ENCODE measurements at regions not wholly inside any gene's neighbourhood (a gene's known extent, or its start where the extent isn't known, plus 50 kb on each side); places are given as distances from the start of the nearest gene placed in this dataset.

DNA sequence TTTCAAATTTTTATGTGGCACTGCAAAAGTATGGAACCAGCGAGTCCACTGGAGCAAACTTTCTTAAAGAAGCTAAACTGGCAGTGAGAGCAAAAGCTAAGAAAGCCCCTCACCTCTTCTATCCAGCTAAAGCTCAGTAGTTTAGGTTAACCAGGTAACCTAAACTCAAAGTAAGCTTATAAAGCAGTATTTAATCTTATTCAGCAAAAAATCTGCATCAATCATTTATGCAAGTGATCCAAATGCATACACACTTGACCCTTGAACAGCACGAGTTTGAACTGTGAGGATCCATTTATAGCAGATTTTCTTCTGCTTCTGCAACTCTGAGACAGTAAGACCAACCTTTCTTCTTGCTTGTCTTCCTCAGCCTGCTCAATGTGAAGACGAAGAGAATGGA is 363.8 kb upstream of the CDH18 start:
- TF ChIP-seq JUNB (IDR thresholded peaks at IDR 0.05) (no peak), SREBF2 (IDR thresholded peaks at IDR 0.05; ENCODE audit: low read length) (no peak), SRF (IDR thresholded peaks at IDR 0.05; ENCODE audit: low read depth in 2 of 2, low read length in 2 of 2) (no peak), POLR2A (IDR thresholded peaks at IDR 0.05; ENCODE audit: low read depth, low read length) (no peak), POLR2AphosphoS5 (IDR thresholded peaks at IDR 0.05; ENCODE audit: low read length) (no peak), ASH2L (IDR thresholded peaks at IDR 0.05; ENCODE audit: borderline replicate concordance, low read depth) (no peak), RFX5 (IDR thresholded peaks at IDR 0.05; ENCODE audit: low read depth, low read length) (no peak), EGR1 (IDR thresholded peaks at IDR 0.05; ENCODE audit: borderline replicate concordance in 1 of 2, low read depth in 2 of 2, low read length in 2 of 2) (no peak), BHLHE40 (IDR thresholded peaks at IDR 0.05; ENCODE audit: borderline replicate concordance in 1 of 2, low read depth in 2 of 2, low read length in 1 of 2) (no peak)
- TF ChIP-seq, protein P1, sequence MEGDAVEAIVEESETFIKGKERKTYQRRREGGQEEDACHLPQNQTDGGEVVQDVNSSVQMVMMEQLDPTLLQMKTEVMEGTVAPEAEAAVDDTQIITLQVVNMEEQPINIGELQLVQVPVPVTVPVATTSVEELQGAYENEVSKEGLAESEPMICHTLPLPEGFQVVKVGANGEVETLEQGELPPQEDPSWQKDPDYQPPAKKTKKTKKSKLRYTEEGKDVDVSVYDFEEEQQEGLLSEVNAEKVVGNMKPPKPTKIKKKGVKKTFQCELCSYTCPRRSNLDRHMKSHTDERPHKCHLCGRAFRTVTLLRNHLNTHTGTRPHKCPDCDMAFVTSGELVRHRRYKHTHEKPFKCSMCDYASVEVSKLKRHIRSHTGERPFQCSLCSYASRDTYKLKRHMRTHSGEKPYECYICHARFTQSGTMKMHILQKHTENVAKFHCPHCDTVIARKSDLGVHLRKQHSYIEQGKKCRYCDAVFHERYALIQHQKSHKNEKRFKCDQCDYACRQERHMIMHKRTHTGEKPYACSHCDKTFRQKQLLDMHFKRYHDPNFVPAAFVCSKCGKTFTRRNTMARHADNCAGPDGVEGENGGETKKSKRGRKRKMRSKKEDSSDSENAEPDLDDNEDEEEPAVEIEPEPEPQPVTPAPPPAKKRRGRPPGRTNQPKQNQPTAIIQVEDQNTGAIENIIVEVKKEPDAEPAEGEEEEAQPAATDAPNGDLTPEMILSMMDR (IDR thresholded peaks at IDR 0.05 in 2 of 3, conservative IDR thresholded peaks at IDR 0.05 in 1 of 3; ENCODE audit: control insufficient read depth in 2 of 3, extremely low read depth in 1 of 3, insufficient read depth in 1 of 3, low read depth in 3 of 3, low read length in 3 of 3), result no peak
- TF ChIP-seq, protein P2, sequence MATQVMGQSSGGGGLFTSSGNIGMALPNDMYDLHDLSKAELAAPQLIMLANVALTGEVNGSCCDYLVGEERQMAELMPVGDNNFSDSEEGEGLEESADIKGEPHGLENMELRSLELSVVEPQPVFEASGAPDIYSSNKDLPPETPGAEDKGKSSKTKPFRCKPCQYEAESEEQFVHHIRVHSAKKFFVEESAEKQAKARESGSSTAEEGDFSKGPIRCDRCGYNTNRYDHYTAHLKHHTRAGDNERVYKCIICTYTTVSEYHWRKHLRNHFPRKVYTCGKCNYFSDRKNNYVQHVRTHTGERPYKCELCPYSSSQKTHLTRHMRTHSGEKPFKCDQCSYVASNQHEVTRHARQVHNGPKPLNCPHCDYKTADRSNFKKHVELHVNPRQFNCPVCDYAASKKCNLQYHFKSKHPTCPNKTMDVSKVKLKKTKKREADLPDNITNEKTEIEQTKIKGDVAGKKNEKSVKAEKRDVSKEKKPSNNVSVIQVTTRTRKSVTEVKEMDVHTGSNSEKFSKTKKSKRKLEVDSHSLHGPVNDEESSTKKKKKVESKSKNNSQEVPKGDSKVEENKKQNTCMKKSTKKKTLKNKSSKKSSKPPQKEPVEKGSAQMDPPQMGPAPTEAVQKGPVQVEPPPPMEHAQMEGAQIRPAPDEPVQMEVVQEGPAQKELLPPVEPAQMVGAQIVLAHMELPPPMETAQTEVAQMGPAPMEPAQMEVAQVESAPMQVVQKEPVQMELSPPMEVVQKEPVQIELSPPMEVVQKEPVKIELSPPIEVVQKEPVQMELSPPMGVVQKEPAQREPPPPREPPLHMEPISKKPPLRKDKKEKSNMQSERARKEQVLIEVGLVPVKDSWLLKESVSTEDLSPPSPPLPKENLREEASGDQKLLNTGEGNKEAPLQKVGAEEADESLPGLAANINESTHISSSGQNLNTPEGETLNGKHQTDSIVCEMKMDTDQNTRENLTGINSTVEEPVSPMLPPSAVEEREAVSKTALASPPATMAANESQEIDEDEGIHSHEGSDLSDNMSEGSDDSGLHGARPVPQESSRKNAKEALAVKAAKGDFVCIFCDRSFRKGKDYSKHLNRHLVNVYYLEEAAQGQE (IDR thresholded peaks at IDR 0.05; ENCODE audit: low read depth, low read length), result no peak
- TF ChIP-seq, protein P3, sequence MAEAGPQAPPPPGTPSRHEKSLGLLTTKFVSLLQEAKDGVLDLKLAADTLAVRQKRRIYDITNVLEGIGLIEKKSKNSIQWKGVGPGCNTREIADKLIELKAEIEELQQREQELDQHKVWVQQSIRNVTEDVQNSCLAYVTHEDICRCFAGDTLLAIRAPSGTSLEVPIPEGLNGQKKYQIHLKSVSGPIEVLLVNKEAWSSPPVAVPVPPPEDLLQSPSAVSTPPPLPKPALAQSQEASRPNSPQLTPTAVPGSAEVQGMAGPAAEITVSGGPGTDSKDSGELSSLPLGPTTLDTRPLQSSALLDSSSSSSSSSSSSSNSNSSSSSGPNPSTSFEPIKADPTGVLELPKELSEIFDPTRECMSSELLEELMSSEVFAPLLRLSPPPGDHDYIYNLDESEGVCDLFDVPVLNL (IDR thresholded peaks at IDR 0.05; ENCODE audit: low read depth, low read length), result no peak

Measured in GM12878 (cell line).